Fibroblast of villous mesenchyme (primary cell): ENCODE measurements at regions not wholly inside any gene's neighbourhood (a gene's known extent, or its start where the extent isn't known, plus 50 kb on each side); places are given as distances from the start of the nearest gene placed in this dataset.
"Not testable (repeated sequence)": the region's sequence is repeated elsewhere in the genome, so short reads cannot be mapped to it uniquely, and the experiment has no call there.

Source experiments
- DNase-seq: peaks from one replicate; pipeline ENCODE4 v3.0.0-alpha.2; 2010; ENCODE audit warnings: low read depth
- H3K4me3 ChIP-seq: 2 replicates; pipeline ENCODE4 v1.5.1; 2011; ENCODE audit warnings: low read depth, mild to moderate bottlenecking, low read length
- CTCF ChIP-seq: IDR thresholded peaks from 2 replicates; pipeline ENCODE4 v1.5.1; 2012; ENCODE audit warnings: low read depth, mild to moderate bottlenecking, low read length; ENCODE audit not compliant: insufficient read depth

GRCh38 chr1:163608979-163609378 is 287.2 kb downstream of the NUF2 start:
- no peak for DNase-seq
- H3K4me3 ChIP-seq: no peak overlapping the region

GRCh38 chr1:163609858-163610257 is 288.1 kb downstream of the NUF2 start:
- TF ChIP-seq CTCF: no peak
- H3K4me3 ChIP-seq: no peak overlapping the region
- DNase-seq: no peak

More at GRCh38 chr1:163608979-163609378, 287.2 kb downstream of the NUF2 start:
- no peak for TF ChIP-seq CTCF

GRCh38 chr1:163610486-163610885 is 288.7 kb downstream of the NUF2 start:
- no peak for DNase-seq
- H3K4me3 ChIP-seq: no peak overlapping the region
- TF ChIP-seq CTCF: no peak

- no peak for TF ChIP-seq CTCF
- no peak overlapping the region for H3K4me3 ChIP-seq
- DNase-seq: no peak
These were observed 292.6 kb downstream of the NUF2 start for GRCh38 chr1:163614361-163614760.

GRCh38 chr1:163628034-163628773 is 306.4 kb downstream of the NUF2 start:
- no peak for DNase-seq
- TF ChIP-seq CTCF: no peak
- no peak overlapping the region for H3K4me3 ChIP-seq

GRCh38 chr1:163632269-163632668 is 310.5 kb downstream of the NUF2 start:
- TF ChIP-seq CTCF: no peak
- no peak for DNase-seq
- no peak overlapping the region for H3K4me3 ChIP-seq

- no peak for DNase-seq
- H3K4me3 ChIP-seq: no peak overlapping the region
- no peak for TF ChIP-seq CTCF
These were observed 311.6 kb downstream of the NUF2 start for GRCh38 chr1:163633366-163633765.

- DNase-seq, H3K4me3 ChIP-seq: not testable (repeated sequence)
These were observed 323.9 kb downstream of the NUF2 start for GRCh38 chr1:163645676-163646075.
